Activated CD8-positive, alpha-beta memory T cell treated with anti-CD3 and anti-CD28 coated beads for 36 hours (primary cell): ENCODE measurements at regions not wholly inside any gene's neighbourhood (a gene's known extent, or its start where the extent isn't known, plus 50 kb on each side); places are given as distances from the start of the nearest gene placed in this dataset.

ENCODE experiments used
- CTCF ChIA-PET: fragments of 350-600 bp; sonication (Branson Sonifier 250); formaldehyde crosslinking; loops from one replicate; lab custom pipeline; 2021; ENCODE audit warnings: antibody characterized with exemption; lab: Charles Lee
- POLR2A ChIA-PET: fragments of 350-600 bp; sonication (Branson Sonifier 250); formaldehyde crosslinking; loops from one replicate; lab custom pipeline; 2021; ENCODE audit warnings: antibody characterized with exemption; lab: Charles Lee

GRCh38 chr15:87239582-87240230, 1016.8 kb downstream of the NTRK3 start:
- ChIA-PET CTCF (no interaction called here), POLR2A (no interaction called here)

- POLR2A ChIA-PET = no interaction called here
These were observed 1018.0 kb downstream of the NTRK3 start for GRCh38 chr15:87238451-87239068.

GRCh38 chr15:87228460-87228859, 1028.1 kb downstream of the NTRK3 start:
- POLR2A ChIA-PET = no interaction called here
- CTCF ChIA-PET = no interaction called here

More at GRCh38 chr15:87238451-87239068, 1018.0 kb downstream of the NTRK3 start:
- CTCF ChIA-PET = no interaction called here

- POLR2A ChIA-PET = no interaction called here
- CTCF ChIA-PET = no interaction called here
These were observed 1028.7 kb downstream of the NTRK3 start for GRCh38 chr15:87227846-87228245.

- CTCF ChIA-PET = no interaction called here
- POLR2A ChIA-PET = no interaction called here
These were observed 1031.1 kb downstream of the NTRK3 start for GRCh38 chr15:87225436-87225835.

GRCh38 chr15:87224404-87224803, 1032.1 kb downstream of the NTRK3 start:
- CTCF ChIA-PET = no interaction called here
- POLR2A ChIA-PET = no interaction called here

GRCh38 chr15:87219650-87220615, 1036.6 kb downstream of the NTRK3 start:
- ChIA-PET CTCF (interaction anchor here (0.6 kb wide), 1 partner anchor 117 kb away, joined by 4 read pairs; no protein-coding TSS in a partner anchor), POLR2A (no interaction called here)

GRCh38 chr15:87215100-87215499, 1041.4 kb downstream of the NTRK3 start:
- POLR2A ChIA-PET = no interaction called here
- CTCF ChIA-PET = no interaction called here

GRCh38 chr15:87213626-87214025, 1042.9 kb downstream of the NTRK3 start:
- CTCF ChIA-PET = interaction anchor here (0.7 kb wide), 1 partner anchor 10 kb away, joined by 3 read pairs; no protein-coding TSS in a partner anchor
- POLR2A ChIA-PET = no interaction called here

- CTCF ChIA-PET = no interaction called here
- POLR2A ChIA-PET = no interaction called here
These were observed 1044.5 kb downstream of the NTRK3 start for GRCh38 chr15:87212041-87212440.

GRCh38 chr15:87211547-87211946, 1045.0 kb downstream of the NTRK3 start:
- POLR2A ChIA-PET = no interaction called here
- CTCF ChIA-PET = no interaction called here

GRCh38 chr15:87209891-87210689, 1046.4 kb downstream of the NTRK3 start:
- POLR2A ChIA-PET = no interaction called here
- CTCF ChIA-PET = no interaction called here

GRCh38 chr15:87207990-87208580, 1048.5 kb downstream of the NTRK3 start:
- CTCF ChIA-PET = no interaction called here
- POLR2A ChIA-PET = no interaction called here

- CTCF ChIA-PET = no interaction called here
- POLR2A ChIA-PET = no interaction called here
These were observed 1049.3 kb downstream of the NTRK3 start for GRCh38 chr15:87207251-87207650.

- ChIA-PET POLR2A (no interaction called here), CTCF (no interaction called here)
These were observed 1054.6 kb downstream of the NTRK3 start for GRCh38 chr15:87201986-87202385.

GRCh38 chr15:87200149-87200548, 1056.4 kb downstream of the NTRK3 start:
- POLR2A ChIA-PET = no interaction called here
- CTCF ChIA-PET = no interaction called here

- ChIA-PET CTCF (no interaction called here), POLR2A (no interaction called here)
These were observed 1058.6 kb downstream of the NTRK3 start for GRCh38 chr15:87197981-87198380.

- POLR2A ChIA-PET = no interaction called here
- CTCF ChIA-PET = interaction anchor here (0.7 kb wide), 2 partner anchors 165 to 258 kb away, joined by 3 to 4 read pairs; no protein-coding TSS in a partner anchor
These were observed 1060.0 kb downstream of the NTRK3 start for GRCh38 chr15:87196498-87196897.

GRCh38 chr15:87193481-87193880, 1063.1 kb downstream of the NTRK3 start:
- POLR2A ChIA-PET = no interaction called here
- CTCF ChIA-PET = no interaction called here
